Left colon (tissue), 2 donors: ENCODE measurements at regions not wholly inside any gene's neighbourhood (a gene's known extent, or its start where the extent isn't known, plus 50 kb on each side); places are given as distances from the start of the nearest gene placed in this dataset.
"Not testable (repeated sequence)": the region's sequence is repeated elsewhere in the genome, so short reads cannot be mapped to it uniquely, and the experiment has no call there.

Source experiments
- ATAC-seq: fragments of 200-7000 bp; cut with Tn5 transposase; one replicate; pipeline ENCODE4 v1.9.1; 2020; ENCODE audit warnings: mild to moderate bottlenecking, moderate library complexity
- DNase-seq, 2 donors: peaks; one replicate each; pipeline ENCODE4 v3.0.0-alpha.2; 2020
- intact Hi-C, 2 donors: fragments of 100-400 bp; cut with DNase I in 1 of 2; cut with micrococcal nuclease in 1 of 2; formaldehyde crosslinking; loops; one replicate each; pipeline versions ENCODE4 v1.11.2 to v1.14.0; 2022; cut with DNase I, micrococcal nuclease
- donor health status: DM: no; HTN: no; CAD: no.
- donor health status: DM: yes; HTN: yes; CAD: no.

DNA sequence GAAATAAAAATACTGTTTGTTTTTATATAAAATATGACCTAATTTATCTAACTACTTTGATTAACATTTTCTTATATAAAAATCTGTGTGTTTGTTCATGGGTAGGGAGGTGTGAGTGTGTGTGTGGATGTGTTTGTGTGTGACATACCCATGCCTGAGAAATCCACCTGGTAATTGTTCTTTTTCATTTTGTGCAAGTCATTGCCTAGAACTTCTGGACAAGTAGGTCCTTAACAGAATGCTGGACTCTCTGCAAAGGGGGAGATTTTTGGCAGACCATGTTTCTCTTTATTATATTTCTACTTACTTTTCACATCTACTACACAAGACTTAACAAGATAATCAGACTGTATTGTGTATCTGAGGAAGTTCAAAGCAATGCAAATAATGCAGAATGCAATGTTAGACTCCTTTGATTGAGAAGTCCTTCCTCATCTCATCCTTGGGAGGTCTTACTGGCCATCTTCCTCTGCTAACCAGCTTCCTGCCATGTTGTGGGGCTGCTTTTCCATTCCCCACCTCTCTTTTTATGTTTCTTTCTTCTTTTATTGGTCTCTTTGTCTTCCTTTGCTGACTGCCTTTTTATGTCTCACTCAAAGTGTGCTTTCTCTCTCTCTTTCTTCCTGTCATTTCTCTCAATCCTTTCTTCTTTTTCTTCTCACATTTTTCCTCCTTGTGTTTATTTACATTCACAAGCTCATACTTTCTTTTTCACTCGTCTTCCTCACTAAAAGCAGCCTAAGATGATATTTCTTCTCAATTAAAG is 1017.0 kb upstream of the CNTN5 start:
- DNase-seq: no peak
- no peak for ATAC-seq
- intact Hi-C loops: no loop called here

GRCh38 chr11:98007072-98007471 is 1013.7 kb upstream of the CNTN5 start:
- intact Hi-C loops: no loop called here
- DNase-seq (no peak), ATAC-seq (no peak)

- ATAC-seq (no peak), DNase-seq (no peak)
- intact Hi-C loops: no loop called here
Observed at GRCh38 chr11:98027652-98028051, 993.1 kb upstream of the CNTN5 start.

- ATAC-seq: no peak
- DNase-seq: no peak
- intact Hi-C loops: no loop called here
Observed at GRCh38 chr11:98029832-98030231, 990.9 kb upstream of the CNTN5 start.

DNA sequence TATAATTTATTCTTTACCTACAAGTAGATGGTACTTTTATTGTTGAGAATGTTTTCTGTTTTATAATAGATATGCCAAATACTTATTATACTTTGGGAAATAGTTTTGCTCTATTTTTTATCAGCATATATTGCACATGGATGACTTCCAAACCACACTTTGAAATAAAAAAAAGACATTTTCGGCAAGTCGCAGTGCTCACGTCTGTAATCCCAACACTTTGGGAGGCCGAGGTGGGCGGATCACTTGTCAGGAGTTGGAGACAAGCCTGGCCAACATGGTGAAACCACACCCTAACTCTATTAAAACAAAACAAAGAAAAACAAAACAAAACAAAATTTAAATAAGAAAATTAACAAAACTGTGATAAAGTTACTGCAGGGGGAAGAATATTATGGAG is 983.9 kb upstream of the CNTN5 start:
- ATAC-seq: no peak
- intact Hi-C loops: no loop called here
- no peak for DNase-seq

- intact Hi-C loops: no loop called here
- ATAC-seq (no peak), DNase-seq (no peak)
Observed at GRCh38 chr11:98040061-98040808, 980.5 kb upstream of the CNTN5 start.

- intact Hi-C loops: no loop called here
- ATAC-seq (no peak), DNase-seq (no peak)
Observed at GRCh38 chr11:98047647-98048046, 973.1 kb upstream of the CNTN5 start.

- no peak for DNase-seq
- ATAC-seq: no peak
- intact Hi-C loops: no loop called here
Observed at GRCh38 chr11:98053851-98054250, 966.9 kb upstream of the CNTN5 start.

DNA sequence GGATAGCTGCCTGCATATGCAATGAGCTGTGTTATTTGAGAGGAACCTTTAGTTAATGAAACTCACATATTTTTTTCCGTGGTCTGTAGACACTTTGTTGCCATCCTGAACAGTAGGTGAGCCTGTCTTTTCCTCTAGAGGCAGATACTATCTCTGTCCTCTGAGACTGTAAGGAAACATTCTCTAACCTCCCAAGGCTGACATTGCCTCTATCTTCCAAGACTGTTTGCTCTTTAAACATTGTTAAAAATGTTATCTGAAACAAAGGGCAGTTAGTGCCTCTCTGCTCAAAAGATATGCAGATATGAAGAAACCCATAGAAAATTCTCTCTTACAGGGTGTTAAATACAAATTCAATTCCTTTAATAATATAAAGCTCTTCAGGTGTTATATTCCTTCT is 963.8 kb upstream of the CNTN5 start:
- no peak for DNase-seq
- intact Hi-C loops: no loop called here

GRCh38 chr11:98059488-98059887 is 961.3 kb upstream of the CNTN5 start:
- no peak for ATAC-seq
- intact Hi-C loops: no loop called here

More for the DNA sequence above, 963.8 kb upstream of the CNTN5 start:
- ATAC-seq: no peak

DNA sequence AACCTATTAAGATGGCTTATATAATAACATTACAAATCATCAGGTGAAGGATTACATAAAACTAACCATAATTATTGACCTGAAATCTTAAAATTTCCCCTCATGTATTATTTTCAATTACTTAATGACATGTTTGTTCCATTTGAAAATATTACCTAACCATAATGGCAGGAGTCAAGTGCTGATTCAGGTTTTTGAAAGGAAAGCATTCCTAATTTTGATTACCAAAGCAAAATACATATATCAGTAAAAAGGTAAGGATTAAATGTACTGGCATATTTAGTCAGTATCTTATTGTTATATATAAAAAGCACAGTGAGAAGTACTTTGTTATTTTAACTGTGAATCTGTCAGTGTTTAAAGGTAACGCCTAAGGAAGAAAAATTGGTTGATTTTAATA is 960.0 kb upstream of the CNTN5 start:
- no peak for DNase-seq
- intact Hi-C loops: no loop called here
- ATAC-seq: no peak

More at GRCh38 chr11:98059488-98059887, 961.3 kb upstream of the CNTN5 start:
- DNase-seq: no peak

GRCh38 chr11:98061858-98062257 is 958.9 kb upstream of the CNTN5 start:
- no peak for DNase-seq
- intact Hi-C loops: no loop called here
- no peak for ATAC-seq

DNA sequence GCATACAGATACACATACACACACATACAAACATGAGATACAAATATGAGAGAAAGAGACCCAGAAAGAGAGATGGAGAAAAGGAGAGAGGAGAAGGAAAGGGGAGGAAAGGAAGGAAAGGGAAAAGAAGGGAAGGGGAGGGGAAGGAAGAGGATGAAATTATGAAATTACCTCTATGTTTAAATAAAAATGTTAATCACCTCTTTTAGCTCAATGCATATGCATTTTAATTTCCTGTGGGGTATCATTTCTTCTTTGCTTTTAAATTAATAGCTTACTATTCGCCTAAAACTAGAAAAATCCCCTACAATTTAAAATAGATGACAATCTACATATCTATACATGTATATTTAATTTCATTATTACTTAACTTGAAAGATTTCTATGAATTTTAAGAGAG is 958.0 kb upstream of the CNTN5 start:
- no peak for DNase-seq
- intact Hi-C loops: no loop called here
- ATAC-seq: no peak

GRCh38 chr11:98068251-98068650 is 952.5 kb upstream of the CNTN5 start:
- DNase-seq (no peak), ATAC-seq (no peak)
- intact Hi-C loops: no loop called here

GRCh38 chr11:98069147-98069546 is 951.6 kb upstream of the CNTN5 start:
- DNase-seq, ATAC-seq, intact Hi-C loops: not testable (repeated sequence)

DNA sequence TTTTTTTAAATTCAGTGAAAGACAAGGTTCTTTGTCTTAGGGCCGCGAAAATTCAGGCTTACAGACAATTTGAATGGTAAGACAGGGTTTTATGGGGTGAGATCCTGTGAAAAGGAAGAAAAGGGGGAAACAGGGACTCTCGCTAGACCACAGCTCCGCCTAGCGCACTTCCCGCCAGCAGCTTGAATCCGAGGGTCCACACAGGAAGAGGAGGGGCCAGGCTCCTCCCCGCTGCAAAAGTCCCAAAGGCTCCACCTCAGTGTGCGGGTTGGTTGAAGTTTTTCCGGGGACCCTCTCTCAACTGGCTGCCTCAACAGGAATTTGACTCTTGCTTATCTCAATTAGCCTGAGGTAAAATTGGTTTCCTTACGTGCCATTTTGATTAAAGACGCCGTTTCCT is 950.9 kb upstream of the CNTN5 start:
- ATAC-seq (no peak), DNase-seq (no peak)
- intact Hi-C loops: no loop called here

DNA sequence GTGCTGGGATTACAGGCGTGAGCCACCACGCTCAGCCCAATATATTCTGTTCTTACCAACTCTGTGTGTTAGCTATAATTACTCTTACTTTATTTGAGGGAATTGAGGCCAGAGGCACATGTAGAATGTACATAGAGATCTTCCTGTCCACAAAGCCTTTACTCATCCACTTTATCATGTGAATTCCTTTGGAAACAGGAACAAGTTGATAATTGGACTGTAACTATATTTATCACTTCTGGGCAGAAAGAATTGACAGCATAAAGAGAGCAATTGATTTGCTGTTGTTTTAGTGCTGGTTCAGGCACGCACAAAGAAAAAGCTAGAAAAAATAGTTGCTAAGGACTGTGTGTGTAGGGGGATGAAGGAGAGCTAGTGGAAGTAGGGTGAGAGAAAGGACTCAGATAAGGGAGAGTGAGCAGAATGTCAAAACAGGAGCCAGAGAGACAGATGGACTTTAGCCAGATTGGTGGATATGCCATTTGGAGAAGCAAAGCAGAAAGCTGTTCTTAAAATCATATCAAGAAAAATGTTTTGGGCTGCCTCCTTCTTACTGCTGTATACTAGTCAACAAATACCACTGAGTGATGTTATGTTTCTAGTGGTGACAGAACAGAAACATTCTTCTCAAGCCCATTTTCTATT is 929.8 kb upstream of the CNTN5 start:
- ATAC-seq (no peak), DNase-seq (no peak)
- intact Hi-C loops: no loop called here

- intact Hi-C loops: no loop called here
- DNase-seq: no peak
- ATAC-seq: no peak
Observed at GRCh38 chr11:98099371-98099770, 921.4 kb upstream of the CNTN5 start.

DNA sequence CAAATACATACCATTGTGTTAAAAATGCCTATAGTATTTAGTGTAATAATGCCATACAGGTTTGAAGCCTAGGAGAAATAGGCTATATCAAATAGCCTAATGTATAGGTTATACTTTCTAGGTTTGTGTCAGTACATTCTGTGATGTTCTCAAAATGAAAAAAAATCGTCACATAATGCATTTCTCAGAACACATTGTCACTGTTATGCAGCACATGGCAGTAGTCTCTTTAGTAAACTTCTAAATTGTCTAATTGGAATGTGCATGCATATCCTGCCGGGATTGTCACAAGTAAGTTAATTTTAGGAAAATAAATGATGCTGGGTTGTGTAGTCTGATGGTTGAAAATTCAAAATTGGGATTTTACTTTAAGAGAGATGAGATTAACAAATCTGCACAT is 920.1 kb upstream of the CNTN5 start:
- ATAC-seq: no peak
- no peak for DNase-seq
- intact Hi-C loops: no loop called here

DNA sequence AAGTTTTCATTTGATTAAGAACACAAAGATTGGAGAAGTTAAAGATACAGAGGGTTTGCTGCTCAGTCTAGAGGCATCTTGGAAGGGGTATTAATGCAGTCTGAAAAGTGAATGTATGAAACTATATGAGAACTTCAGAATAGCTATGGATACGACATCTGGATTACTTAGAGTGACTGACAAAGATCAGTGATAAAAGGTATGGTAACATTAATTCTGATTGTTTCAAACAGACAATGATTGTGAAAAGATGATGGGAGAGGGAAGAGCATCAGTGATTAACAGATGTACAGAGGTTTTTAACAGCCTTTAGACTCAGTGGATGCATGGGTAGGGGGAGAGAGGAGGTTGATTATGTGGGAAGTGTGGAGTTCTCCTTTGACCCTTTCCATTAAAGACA is 919.4 kb upstream of the CNTN5 start:
- no peak for ATAC-seq
- DNase-seq: no peak
- intact Hi-C loops: no loop called here
